A549 (cell line): ENCODE measurements at regions not wholly inside any gene's neighbourhood (a gene's known extent, or its start where the extent isn't known, plus 50 kb on each side); places are given as distances from the start of the nearest gene placed in this dataset.

Experiments
- CTCF ChIP-seq: fragments of >200 bp; sonication (Bioruptor Twin); formaldehyde crosslinking; IDR thresholded peaks from 3 replicates; pipeline ENCODE4 v1.5.1; 2016
- MAX ChIP-seq: IDR thresholded peaks from 2 replicates; pipeline ENCODE4 v1.6.1; 2012
- POLR2AphosphoS2 ChIP-seq: conservative IDR thresholded peaks from 2 replicates; pipeline ENCODE4 v1.6.1; 2012; ENCODE audit warnings: low read length, improper control_type of control experiment, inconsistent platforms

- TF ChIP-seq CTCF = no peak
- no peak for TF ChIP-seq POLR2AphosphoS2
- no peak for TF ChIP-seq MAX
Observed at GRCh38 chr2:122186761-122187222, 431.3 kb downstream of the TSN start.
